ENCODE measurements at regions not wholly inside any gene's neighbourhood (a gene's known extent, or its start where the extent isn't known, plus 50 kb on each side); places are given as distances from the start of the nearest gene placed in this dataset.

- H3K4me1 ChIP-seq, result no peaks in the 10 kb centered on the region
- TF ChIP-seq CTCF (IDR thresholded peaks at IDR 0.05; ENCODE audit: borderline replicate concordance), result no peak
- H3K27me3 ChIP-seq (ENCODE audit: low read depth), result peaks cover 82% of the 10 kb centered on the region
- DNase-seq, result no peak
- H3K36me3 ChIP-seq, result no peaks in the 10 kb centered on the region
- no peak overlapping the region for H3K4me3 ChIP-seq
- no peak overlapping the region for H3K27ac ChIP-seq (replicated peaks)
- intact Hi-C loops (cut with micrococcal nuclease), result no loop called here
- H3K9me3 ChIP-seq (replicated peaks), result no peaks in the 10 kb centered on the region
Observed at GRCh38 chr6:1230689-1231605, 81.0 kb upstream of the FOXQ1 start.

GRCh38 chr6:1230281-1230680 is 81.6 kb upstream of the FOXQ1 start:
- no peak for DNase-seq
- Histone ChIP-seq H3K4me3 (no peak overlapping the region), H3K36me3 (no peaks in the 10 kb centered on the region), H3K27me3 (ENCODE audit: low read depth) (peaks cover 76% of the 10 kb centered on the region), H3K4me1 (no peaks in the 10 kb centered on the region), H3K27ac (replicated peaks) (no peak overlapping the region), H3K9me3 (replicated peaks) (no peaks in the 10 kb centered on the region)
- no peak for TF ChIP-seq CTCF (IDR thresholded peaks at IDR 0.05; ENCODE audit: borderline replicate concordance)
- intact Hi-C loops (cut with micrococcal nuclease), result no loop called here

GRCh38 chr6:1229808-1230207 is 82.1 kb upstream of the FOXQ1 start:
- no peaks in the 10 kb centered on the region for H3K36me3 ChIP-seq
- no peaks in the 10 kb centered on the region for H3K9me3 ChIP-seq (replicated peaks)
- DNase-seq, result no peak
- no peak overlapping the region for H3K4me3 ChIP-seq
- H3K27me3 ChIP-seq (ENCODE audit: low read depth), result peaks cover 74% of the 10 kb centered on the region
- H3K27ac ChIP-seq (replicated peaks), result no peak overlapping the region
- no peak for TF ChIP-seq CTCF (IDR thresholded peaks at IDR 0.05; ENCODE audit: borderline replicate concordance)
- intact Hi-C loops (cut with micrococcal nuclease), result no loop called here
- no peaks in the 10 kb centered on the region for H3K4me1 ChIP-seq

- Histone ChIP-seq H3K4me1 (no peaks in the 10 kb centered on the region), H3K9me3 (replicated peaks) (no peaks in the 10 kb centered on the region), H3K4me3 (no peak overlapping the region), H3K36me3 (no peaks in the 10 kb centered on the region), H3K27me3 (ENCODE audit: low read depth) (peaks cover 71% of the 10 kb centered on the region), H3K27ac (replicated peaks) (no peak overlapping the region)
- intact Hi-C loops (cut with micrococcal nuclease), result no loop called here
- no peak for DNase-seq
- no peak for TF ChIP-seq CTCF (IDR thresholded peaks at IDR 0.05; ENCODE audit: borderline replicate concordance)
Observed at GRCh38 chr6:1229301-1229700, 82.6 kb upstream of the FOXQ1 start.

- no peak for DNase-seq
- Histone ChIP-seq H3K4me3 (no peak overlapping the region), H3K4me1 (no peaks in the 10 kb centered on the region), H3K36me3 (no peaks in the 10 kb centered on the region), H3K27me3 (ENCODE audit: low read depth) (peaks cover 66% of the 10 kb centered on the region), H3K27ac (replicated peaks) (no peak overlapping the region), H3K9me3 (replicated peaks) (no peaks in the 10 kb centered on the region)
- intact Hi-C loops (cut with micrococcal nuclease), result no loop called here
- no peak for TF ChIP-seq CTCF (IDR thresholded peaks at IDR 0.05; ENCODE audit: borderline replicate concordance)
Observed at GRCh38 chr6:1228754-1229191, 83.1 kb upstream of the FOXQ1 start.

Measured in left ventricle myocardium inferior (tissue), 1 donor.